ENCODE measurements at regions not wholly inside any gene's neighbourhood (a gene's known extent, or its start where the extent isn't known, plus 50 kb on each side); places are given as distances from the start of the nearest gene placed in this dataset.

GRCh38 chr4:89599026-89599425 lies 237.9 kb downstream of the SNCA start:
- DNase-seq (ENCODE audit: low read depth in 2 of 2): no peak

DNA sequence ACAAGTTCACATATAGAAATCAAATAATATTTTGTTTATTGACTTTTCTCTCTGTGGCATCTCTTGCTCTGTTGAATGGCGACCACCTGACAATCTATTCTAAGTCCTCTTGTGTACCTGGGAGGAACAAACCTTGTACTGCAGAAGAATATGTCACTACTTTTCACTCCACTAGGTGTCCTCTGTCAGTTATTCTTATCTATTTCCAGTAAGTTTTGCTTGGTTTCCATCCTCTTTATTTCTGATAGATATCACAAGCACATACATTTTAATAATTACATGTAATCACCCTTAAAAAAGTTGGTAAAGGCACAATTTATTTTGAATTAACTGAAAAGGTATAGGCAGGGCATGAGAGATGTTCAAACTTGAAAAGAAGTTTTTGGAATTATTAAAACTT lies 238.4 kb downstream of the SNCA start:
- no peak for DNase-seq (ENCODE audit: low read depth in 2 of 2)

DNA sequence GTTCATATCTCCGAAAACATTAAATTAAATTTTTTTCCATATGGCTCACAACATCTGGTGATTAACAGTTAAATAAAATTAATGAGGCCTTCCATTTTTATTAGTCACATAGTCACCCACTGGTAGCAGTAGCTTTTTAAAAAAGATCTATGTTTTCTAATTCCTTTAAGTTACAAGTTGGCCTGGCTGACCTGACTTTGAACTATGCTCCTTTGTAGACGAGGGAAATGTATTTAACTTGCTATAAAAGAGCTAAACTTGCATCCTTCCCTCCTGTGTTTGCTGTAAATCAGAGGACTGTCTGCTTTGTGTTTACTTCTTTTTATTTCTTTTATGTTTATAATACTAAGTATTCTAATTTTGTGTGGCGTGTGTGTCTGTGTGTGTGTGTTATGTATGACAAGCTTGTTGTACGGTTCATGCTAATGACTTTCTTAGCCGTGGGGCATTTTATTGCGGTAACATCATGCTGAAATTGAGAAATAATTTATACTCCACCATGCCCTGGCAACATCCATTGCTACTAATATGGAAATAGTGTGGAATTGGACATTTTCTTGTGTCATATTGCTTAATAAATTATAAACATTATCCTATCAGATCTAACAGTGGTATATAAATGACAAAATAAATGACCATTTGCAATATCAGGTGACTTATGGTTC lies 241.7 kb downstream of the SNCA start:
- DNase-seq (ENCODE audit: low read depth in 2 of 2): no peak

- DNase-seq (ENCODE audit: low read depth in 2 of 2): no peak
Measured at GRCh38 chr4:89590128-89590527, 246.8 kb downstream of the SNCA start.

GRCh38 chr4:89588421-89588820 lies 248.5 kb downstream of the SNCA start:
- DNase-seq (ENCODE audit: low read depth in 2 of 2): no peak

DNA sequence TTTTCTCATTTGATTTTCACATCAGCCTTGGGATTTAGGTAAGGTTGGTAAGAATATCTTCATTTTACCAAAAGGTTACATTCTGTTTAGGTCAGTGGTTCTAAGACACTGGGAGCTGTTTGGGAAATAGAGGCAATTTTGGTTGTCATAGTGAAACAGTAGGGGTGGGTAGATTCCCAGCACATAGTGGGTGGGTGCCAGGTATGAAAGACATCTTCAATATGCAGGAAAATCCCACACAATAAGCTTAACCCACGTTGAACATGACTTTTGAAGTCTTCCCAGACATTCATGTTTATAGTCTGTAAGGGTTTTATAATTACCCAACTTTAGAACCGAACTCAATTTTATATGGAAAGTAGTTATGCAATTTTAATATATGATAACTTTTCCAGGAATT lies 249.6 kb downstream of the SNCA start:
- DNase-seq (ENCODE audit: low read depth in 2 of 2): no peak

GRCh38 chr4:89586864-89587263 lies 250.1 kb downstream of the SNCA start:
- no peak for DNase-seq (ENCODE audit: low read depth in 2 of 2)

GRCh38 chr4:89586318-89586717 lies 250.6 kb downstream of the SNCA start:
- DNase-seq (ENCODE audit: low read depth in 2 of 2): no peak

DNA sequence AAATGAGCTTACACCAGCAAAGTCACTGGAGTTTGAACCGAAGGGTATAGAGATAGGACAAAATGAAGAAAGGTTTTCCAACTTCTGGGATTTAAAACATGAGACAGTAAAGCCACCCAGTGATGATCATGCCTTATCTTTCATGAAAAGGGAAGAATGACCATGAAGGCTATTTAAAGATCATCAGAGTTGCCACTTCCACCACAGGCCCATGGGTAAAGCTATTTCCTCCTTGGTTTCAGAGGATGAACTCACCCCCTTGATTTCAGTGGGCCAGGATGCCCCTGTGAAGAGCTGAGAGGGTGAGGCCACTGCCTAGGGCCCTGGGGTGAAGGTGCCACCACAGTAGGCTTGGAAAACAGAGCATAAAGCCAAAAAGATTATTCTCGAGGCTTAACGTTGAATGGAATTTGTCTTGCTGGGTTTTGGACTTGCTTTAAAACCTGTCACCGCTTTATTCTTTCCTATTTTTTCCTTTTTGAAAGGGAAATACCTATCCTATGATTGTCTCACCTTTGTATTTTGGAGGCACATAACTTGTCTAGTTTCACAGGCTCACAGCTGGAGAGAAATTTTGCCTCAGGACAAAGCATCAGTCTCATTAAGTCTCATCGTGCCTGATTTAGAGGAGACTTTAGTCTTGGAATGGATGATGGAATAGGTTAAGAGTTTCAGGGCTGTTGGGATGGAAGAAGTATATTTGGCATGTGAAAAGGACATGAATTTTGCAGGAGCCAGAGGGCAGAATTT lies 254.0 kb downstream of the SNCA start:
- DNase-seq (ENCODE audit: low read depth in 2 of 2): no peak

DNA sequence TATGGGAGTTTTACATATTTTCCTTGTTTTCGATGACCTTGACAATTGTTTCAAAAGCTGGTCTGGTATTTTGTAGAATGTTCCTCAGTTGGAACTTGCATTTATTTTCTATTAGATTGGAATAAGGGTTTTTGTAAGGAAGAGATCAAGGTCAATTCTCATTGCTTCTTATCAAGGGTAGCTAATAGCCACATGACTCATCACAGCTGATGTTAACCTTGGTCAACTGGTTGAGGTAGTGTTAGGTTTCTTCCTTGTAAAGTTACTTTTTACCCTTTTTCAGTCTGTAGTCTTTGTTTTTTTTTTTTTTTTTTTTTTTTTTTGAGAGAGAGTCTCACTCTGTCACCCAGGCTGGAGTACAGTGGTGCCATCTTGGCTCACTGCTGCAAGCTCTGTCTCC lies 257.2 kb downstream of the SNCA start:
- no peak for DNase-seq (ENCODE audit: low read depth in 2 of 2)

DNA sequence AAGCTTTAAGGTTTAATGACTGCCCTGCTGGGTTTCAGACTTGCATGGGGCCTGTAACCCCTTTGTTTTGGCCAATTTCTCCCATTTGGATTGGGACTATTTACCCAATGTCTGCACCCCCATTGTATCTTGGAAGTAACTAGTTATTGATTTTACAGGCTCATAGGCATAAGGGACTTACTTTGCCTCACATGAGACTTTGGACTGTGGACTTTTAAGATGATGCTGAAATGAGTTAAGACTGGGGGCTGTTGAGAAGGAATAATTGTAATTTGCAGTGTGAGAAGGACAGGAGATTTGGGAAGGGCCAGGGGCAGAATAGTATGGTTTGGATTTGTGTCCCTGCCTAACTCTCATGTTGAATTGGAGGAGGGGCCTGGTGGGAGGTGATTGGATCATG lies 260.7 kb downstream of the SNCA start:
- no peak for DNase-seq (ENCODE audit: low read depth in 2 of 2)

- DNase-seq (ENCODE audit: low read depth in 2 of 2): no peak
Measured at GRCh38 chr4:89575840-89576239, 261.1 kb downstream of the SNCA start.

GRCh38 chr4:89574176-89574575 lies 262.8 kb downstream of the SNCA start:
- no peak for DNase-seq (ENCODE audit: low read depth in 2 of 2)

DNA sequence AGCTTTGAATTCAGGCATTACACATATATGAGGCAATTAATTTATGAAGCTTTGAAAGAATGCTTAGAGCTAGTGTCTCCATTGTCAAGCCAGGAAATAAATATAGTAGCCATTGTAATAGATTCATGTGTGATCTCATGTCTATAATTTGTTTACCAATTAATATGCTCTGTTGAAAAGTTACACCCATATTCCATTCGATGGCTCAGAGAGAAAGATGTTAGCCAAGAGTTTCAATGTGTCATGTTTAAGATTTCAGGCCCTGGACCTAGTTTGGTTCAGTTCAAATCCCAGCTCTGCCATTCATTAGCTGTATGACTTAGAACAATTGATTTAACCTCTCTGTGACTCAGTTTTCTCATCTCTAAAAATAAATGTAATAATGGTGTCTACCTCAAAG lies 263.3 kb downstream of the SNCA start:
- no peak for DNase-seq (ENCODE audit: low read depth in 2 of 2)

DNA sequence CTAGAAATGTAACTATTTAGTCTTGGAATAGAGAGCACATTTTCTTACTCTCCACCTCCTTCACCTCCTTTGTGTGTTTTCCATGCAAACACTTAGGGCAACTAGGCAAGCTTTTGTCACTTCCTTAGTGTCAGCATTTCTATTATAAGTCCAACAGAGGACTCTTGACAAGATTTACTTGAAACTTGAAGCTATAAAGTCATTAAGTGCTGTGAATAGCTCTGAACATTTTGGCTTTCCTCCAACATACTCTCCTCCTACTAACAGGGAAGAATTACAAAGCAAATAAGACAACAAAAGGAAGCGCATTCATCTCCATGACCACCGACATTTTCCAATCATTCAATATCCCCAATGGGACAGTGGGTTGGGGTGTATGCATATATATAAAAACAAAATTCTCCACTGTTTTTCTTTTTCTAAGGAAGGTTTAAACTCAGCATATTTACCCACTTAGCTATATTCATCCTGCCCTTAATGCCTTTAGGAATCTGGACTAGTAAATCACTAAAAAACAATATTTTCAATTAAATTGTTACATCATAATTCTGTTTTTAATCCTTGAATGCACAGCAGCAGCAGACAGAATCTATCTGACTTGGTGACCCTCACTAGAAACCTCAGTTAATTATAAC lies 264.6 kb downstream of the SNCA start:
- no peak for DNase-seq (ENCODE audit: low read depth in 2 of 2)

DNA sequence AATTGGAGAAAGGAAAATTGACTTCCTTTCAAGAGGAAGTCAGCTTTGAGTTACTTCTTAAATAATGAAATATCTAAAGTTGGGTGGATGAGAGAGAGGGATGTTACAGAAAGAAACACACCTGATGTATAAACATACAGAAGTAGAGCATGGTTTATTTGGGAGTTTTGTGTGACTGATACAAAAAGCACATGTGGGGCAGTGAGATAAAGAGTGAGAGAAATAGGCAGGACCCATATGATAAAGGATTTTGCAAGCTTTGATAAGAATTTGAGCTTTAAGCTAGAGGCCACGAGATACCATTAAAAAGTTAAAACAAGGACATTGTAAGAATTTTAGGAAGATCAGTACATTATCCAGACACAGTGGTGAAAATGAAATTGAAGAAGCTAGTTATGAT lies 263.3 kb upstream of the GPRIN3 start:
- DNase-seq (ENCODE audit: low read depth in 2 of 2): no peak

- no peak for DNase-seq (ENCODE audit: low read depth in 2 of 2)
Measured at GRCh38 chr4:89567936-89568335, 260.3 kb upstream of the GPRIN3 start.

DNA sequence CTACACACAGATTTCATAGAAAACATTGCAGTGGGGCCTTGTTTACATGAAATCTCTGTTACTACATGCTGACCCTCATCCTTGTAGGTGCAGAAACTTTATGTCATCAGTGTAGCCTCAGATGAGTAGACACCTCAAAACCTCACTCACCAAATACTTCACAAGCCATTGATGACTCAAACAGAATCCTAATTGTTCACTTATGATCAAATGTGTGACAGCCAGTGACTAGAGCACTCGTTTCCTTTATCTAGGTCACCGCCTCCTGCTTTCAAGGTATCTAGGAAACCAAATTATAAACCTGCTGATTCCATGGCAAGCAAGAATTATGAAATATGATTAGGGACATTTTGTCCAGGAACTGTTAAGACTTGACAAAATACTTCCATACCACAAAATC lies 255.8 kb upstream of the GPRIN3 start:
- no peak for DNase-seq (ENCODE audit: low read depth in 2 of 2)

DNA sequence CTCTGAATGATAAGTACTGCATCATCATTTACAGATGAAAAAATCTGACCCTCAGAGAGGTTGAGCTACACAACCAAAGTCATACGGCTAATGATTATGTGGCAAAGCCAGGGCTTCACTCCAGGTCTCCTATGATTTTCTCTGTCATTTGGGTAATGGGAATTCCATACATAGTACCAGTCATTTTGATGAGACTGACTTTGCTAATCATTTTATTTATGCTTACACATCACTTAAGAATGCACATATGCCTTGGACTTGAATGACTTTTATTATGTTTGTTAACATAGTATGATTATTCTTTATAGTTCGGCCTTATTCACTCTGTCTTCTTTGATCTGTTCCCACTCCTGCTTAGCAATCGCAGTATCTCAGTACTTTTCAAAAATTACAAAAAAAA lies 255.1 kb upstream of the GPRIN3 start:
- DNase-seq (ENCODE audit: low read depth in 2 of 2): no peak

- no peak for DNase-seq (ENCODE audit: low read depth in 2 of 2)
Measured at GRCh38 chr4:89561048-89561447, 253.4 kb upstream of the GPRIN3 start.

GRCh38 chr4:89558147-89558546 lies 250.5 kb upstream of the GPRIN3 start:
- no peak for DNase-seq (ENCODE audit: low read depth in 2 of 2)

GRCh38 chr4:89556601-89557305 lies 249.2 kb upstream of the GPRIN3 start:
- DNase-seq (ENCODE audit: low read depth in 2 of 2): no peak

- no peak for DNase-seq (ENCODE audit: low read depth in 2 of 2)
Measured at GRCh38 chr4:89551191-89551590, 243.6 kb upstream of the GPRIN3 start.

All from stimulated activated CD8-positive, alpha-beta memory T cell treated with anti-CD3 and anti-CD28 coated beads, Interleukin-15, amount 100 ng/mL, for 48 hours (primary cell).